SU-DHL-6 (cell line): ENCODE measurements at regions not wholly inside any gene's neighbourhood (a gene's known extent, or its start where the extent isn't known, plus 50 kb on each side); places are given as distances from the start of the nearest gene placed in this dataset.

Experiments
- CTCF ChIP-seq: fragments of 200-600 bp; sonication (generic); IDR thresholded peaks from one replicate; pipeline ENCODE4 v1.5.1; 2017; ENCODE audit warnings: antibody characterized with exemption, mild to moderate bottlenecking, low read length, moderate library complexity; ENCODE audit not compliant: insufficient read depth, poor library complexity, severe bottlenecking
- EZH2phosphoT487 ChIP-seq: fragments of 200-600 bp; sonication (generic), shearing (Covaris generic); conservative IDR thresholded peaks from 2 replicates; pipeline ENCODE4 v1.6.1; 2018; ENCODE audit warnings: mild to moderate bottlenecking, antibody characterized with exemption, low read length, moderate library complexity, mixed read lengths

- TF ChIP-seq CTCF: no peak
- no peak for TF ChIP-seq EZH2phosphoT487
These were observed 300.2 kb downstream of the ASXL3 start for GRCh38 chr18:33878213-33878612.
